Testis (tissue), 2 donors: ENCODE measurements at regions not wholly inside any gene's neighbourhood (a gene's known extent, or its start where the extent isn't known, plus 50 kb on each side); places are given as distances from the start of the nearest gene placed in this dataset.
A peak's percentile ranks its signal among the peaks of the same experiment; 100 is the strongest.

Experiments
- DNase-seq: peaks from one replicate; pipeline ENCODE4 v3.0.0-alpha.2; 2019
- H3K27ac ChIP-seq, 2 donors: fragments of 200-600 bp; sonication (generic); one replicate each; pipeline ENCODE4 v1.5.1; 2019
- H3K27me3 ChIP-seq: fragments of 200-600 bp; sonication (generic); one replicate; pipeline ENCODE4 v1.5.1; 2019
- H3K36me3 ChIP-seq: fragments of 200-600 bp; sonication (generic); one replicate; pipeline ENCODE4 v1.5.1; 2017; ENCODE audit warnings: low read depth; ENCODE audit errors: missing control alignments
- H3K4me1 ChIP-seq: fragments of 200-600 bp; sonication (generic); one replicate; pipeline ENCODE4 v1.5.1; 2019
- H3K4me3 ChIP-seq, 2 donors: fragments of 200-600 bp; sonication (generic); one replicate each; pipeline ENCODE4 v1.5.1; 2017 to 2019
- H3K9me3 ChIP-seq: fragments of 200-600 bp; sonication (generic); one replicate; pipeline ENCODE4 v1.5.1; 2017
- POLR2A ChIP-seq: fragments of 450-650 bp; IDR thresholded peaks from one replicate; pipeline ENCODE4 v1.6.1; 2017; ENCODE audit warnings: antibody characterized with exemption, mild to moderate bottlenecking, moderate library complexity
- WGBS, 2 donors: methylation state at CpG; one replicate each; pipeline ENCODE4 v1.1.5; 2018; 5-methylcytosine and 5-hydroxymethylcytosine counted together
- intact Hi-C: fragments of 100-400 bp; cut with DNase I; formaldehyde crosslinking; loops from one replicate; pipeline ENCODE4 v1.15.1; 2023; ENCODE audit warnings: low total_unique reads
- TF ChIP-seq, protein P1 (sequence below), 3 experiments: fragments of 450-650 bp in 2 of 3; fragments of 200-600 bp in 1 of 3; sonication (generic) in 1 of 3; IDR thresholded peaks; one replicate each; pipeline ENCODE4 v1.5.1; 2016 to 2019; ENCODE audit warnings: antibody characterized with exemption in 3 of 3, mild to moderate bottlenecking in 2 of 3, moderate library complexity in 1 of 3

DNA sequence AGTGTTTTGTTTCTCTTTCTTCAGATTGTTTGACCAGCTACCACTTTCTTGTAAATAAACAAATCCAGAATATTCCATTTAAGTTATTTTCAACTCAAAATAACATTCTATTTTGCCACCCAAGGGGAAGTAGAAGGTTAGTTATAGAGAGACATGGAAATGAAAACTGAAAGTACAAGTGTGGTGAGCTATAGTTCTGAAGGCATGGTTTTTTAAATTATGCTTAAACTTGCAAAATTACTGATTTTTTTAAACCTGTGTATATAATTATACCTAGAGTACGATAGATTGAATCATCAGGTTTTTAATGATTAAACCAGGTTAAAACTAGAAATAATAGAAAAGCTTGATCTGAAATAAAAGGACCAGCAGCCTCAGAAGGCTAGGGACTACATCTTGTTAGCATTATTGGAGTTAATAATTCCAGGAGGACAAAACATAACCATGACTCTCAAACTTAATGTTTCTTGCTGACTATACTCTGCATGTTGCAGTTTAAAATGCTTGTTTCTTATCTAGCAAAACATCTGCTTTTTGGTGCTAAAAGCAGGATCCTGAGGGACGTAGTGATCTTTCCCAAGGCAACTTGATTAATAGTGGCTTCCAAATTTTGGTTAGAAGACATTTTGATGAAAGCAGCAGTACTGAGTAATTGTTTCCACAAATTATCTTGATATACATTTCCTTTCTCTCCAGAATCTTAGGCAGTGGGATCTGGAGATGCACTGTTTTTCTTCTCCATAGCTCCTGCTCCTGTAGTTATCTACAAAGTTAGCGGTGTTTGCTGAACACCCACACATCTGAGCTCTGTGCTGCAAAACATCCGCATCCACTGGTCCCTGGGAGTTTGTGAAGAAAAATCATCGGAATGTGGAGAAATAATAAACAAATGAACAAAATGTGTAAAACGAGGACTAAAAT is 327.2 kb upstream of the PKDCC start:
- TF ChIP-seq, protein P1, sequence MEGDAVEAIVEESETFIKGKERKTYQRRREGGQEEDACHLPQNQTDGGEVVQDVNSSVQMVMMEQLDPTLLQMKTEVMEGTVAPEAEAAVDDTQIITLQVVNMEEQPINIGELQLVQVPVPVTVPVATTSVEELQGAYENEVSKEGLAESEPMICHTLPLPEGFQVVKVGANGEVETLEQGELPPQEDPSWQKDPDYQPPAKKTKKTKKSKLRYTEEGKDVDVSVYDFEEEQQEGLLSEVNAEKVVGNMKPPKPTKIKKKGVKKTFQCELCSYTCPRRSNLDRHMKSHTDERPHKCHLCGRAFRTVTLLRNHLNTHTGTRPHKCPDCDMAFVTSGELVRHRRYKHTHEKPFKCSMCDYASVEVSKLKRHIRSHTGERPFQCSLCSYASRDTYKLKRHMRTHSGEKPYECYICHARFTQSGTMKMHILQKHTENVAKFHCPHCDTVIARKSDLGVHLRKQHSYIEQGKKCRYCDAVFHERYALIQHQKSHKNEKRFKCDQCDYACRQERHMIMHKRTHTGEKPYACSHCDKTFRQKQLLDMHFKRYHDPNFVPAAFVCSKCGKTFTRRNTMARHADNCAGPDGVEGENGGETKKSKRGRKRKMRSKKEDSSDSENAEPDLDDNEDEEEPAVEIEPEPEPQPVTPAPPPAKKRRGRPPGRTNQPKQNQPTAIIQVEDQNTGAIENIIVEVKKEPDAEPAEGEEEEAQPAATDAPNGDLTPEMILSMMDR (IDR thresholded peaks at IDR 0.05) = no peak
- no peak for TF ChIP-seq POLR2A
- Histone ChIP-seq H3K4me1 (peaks cover 14% of the 10 kb centered on the region), H3K27me3 (no peaks in the 10 kb centered on the region), H3K27ac (peak overlapping the region; percentile 48 to 78), H3K9me3 (no peaks in the 10 kb centered on the region), H3K4me3 (no peak overlapping the region), H3K36me3 (no peaks in the 10 kb centered on the region)
- intact Hi-C loops = no loop called here
- no peak for DNase-seq
- WGBS, 2 donors = 32 to 36% methylated on average over 6 of the region's 6 CpGs

DNA sequence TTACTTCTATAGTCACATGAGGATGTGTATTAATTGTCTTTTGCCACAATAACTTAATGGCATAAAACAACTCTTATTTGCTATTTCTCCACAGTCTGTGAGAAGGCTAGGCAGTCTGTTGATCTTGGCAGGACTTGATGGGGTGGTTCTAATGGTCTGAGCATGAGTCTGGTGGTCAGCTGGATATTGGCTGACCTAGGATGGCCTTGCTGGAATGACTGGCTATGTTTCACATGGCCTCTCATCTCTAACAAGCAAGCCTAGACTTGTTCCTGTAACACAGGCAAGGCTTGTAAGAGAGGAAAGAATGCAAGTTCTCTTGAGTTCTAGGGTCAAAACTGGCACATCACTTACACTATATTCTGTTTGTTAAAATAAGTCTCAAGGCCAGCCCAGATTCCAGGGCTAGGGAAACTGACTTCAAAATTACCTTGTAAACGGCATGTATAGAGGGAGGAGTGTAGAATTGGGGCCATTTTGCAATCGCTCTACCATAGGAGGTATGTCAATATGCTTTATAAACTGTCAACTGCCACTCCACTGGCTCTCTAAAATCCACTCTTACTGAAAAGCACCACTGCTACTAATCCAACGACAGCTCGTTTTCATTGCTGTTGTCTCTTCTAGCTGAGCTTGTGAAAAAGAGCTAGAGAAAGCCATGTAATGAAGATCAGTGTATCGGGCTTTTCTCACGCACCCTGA is 325.0 kb upstream of the PKDCC start:
- 53 to 56% methylated on average over 6 of the region's 6 CpGs for WGBS, 2 donors

DNA sequence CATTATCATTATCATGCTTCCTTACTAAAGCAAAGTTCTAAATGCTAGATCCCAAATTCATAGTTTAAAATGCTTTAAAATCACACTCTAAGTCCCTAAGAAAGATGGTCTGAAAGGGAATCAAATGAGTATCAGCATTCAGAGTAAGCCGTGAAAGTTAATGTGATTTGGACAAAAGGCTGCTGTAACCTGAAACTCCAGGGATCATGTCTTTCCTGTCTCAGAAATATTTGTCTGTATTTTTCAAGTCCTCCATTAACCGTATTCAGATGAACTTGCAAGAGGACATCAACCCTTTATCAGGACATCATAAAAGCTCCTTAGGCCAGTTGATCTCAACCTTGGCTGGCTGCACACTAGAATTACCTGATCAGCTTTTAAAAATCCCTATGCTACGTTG is 324.3 kb upstream of the PKDCC start:
- TF ChIP-seq, protein P1 (IDR thresholded peaks at IDR 0.05) = no peak
- no peak for TF ChIP-seq POLR2A
- Histone ChIP-seq H3K27ac (peak overlapping the region; percentile 1 to 78), H3K9me3 (no peaks in the 10 kb centered on the region), H3K4me1 (peaks cover 20% of the 10 kb centered on the region), H3K4me3 (no peak overlapping the region), H3K36me3 (no peaks in the 10 kb centered on the region), H3K27me3 (no peaks in the 10 kb centered on the region)
- DNase-seq = no peak
- 63 to 67% methylated on average over 3 of the region's 3 CpGs for WGBS, 2 donors
- intact Hi-C loops = no loop called here

More for the DNA sequence above, 325.0 kb upstream of the PKDCC start:
- TF ChIP-seq, protein P1 (IDR thresholded peaks at IDR 0.05) = no peak
- TF ChIP-seq POLR2A = no peak
- Histone ChIP-seq H3K9me3 (no peaks in the 10 kb centered on the region), H3K27ac (peak overlapping the region; percentile 1 to 78), H3K36me3 (no peaks in the 10 kb centered on the region), H3K4me3 (no peak overlapping the region), H3K27me3 (no peaks in the 10 kb centered on the region), H3K4me1 (peaks cover 14% of the 10 kb centered on the region)
- DNase-seq = peak; percentile 78
- intact Hi-C loops = no loop called here

DNA sequence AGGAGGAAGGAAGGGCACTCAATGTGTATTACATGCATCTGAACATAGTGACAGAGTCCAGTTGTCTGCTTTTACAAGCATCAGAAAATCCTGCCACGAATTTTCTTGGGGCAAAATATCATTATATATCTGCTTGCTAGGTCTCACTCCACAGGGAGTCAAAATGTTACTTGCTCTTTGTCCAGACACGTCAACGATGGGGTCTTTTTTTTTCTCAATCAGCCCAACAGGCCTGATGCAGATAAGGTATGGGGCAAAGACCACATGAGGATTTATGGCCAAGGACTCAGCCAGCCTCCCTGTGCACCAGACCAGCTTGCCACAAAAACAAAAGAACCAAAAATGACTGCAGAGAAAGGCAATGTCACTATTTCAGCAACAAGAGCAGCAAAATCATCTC is 323.4 kb upstream of the PKDCC start:
- Histone ChIP-seq H3K27me3 (no peaks in the 10 kb centered on the region), H3K27ac (no peak overlapping the region), H3K4me3 (no peak overlapping the region), H3K4me1 (peaks cover 24% of the 10 kb centered on the region), H3K9me3 (no peaks in the 10 kb centered on the region), H3K36me3 (no peaks in the 10 kb centered on the region)
- TF ChIP-seq, protein P1 (IDR thresholded peaks at IDR 0.05) = no peak
- no peak for TF ChIP-seq POLR2A
- no peak for DNase-seq
- intact Hi-C loops = no loop called here
- 51 to 80% methylated on average over 3 of the region's 3 CpGs for WGBS, 2 donors
